ENCODE measurements at regions not wholly inside any gene's neighbourhood (a gene's known extent, or its start where the extent isn't known, plus 50 kb on each side); places are given as distances from the start of the nearest gene placed in this dataset.
A peak's percentile ranks its signal among the peaks of the same experiment; 100 is the strongest.
"Not testable (repeated sequence)": the region's sequence is repeated elsewhere in the genome, so short reads cannot be mapped to it uniquely, and the experiment has no call there.

- H4K20me1 ChIP-seq (ENCODE audit: insufficient read depth); H3K4me3 ChIP-seq (IDR thresholded peaks at IDR 0.05; ENCODE audit: insufficient read depth, low read depth, low read length): not testable (repeated sequence)
- peak overlapping the region; percentile 83 for H3K4me2 ChIP-seq
These were observed 123.2 kb downstream of the UNC93B1 start for GRCh38 chr11:67880594-67881196.

GRCh38 chr11:67878666-67879065, 125.2 kb downstream of the UNC93B1 start:
- H3K4me3 ChIP-seq (IDR thresholded peaks at IDR 0.05; ENCODE audit: insufficient read depth, low read depth, low read length); H3K9ac ChIP-seq; H3K27me3 ChIP-seq (ENCODE audit: insufficient read depth, low read depth); H4K20me1 ChIP-seq (ENCODE audit: insufficient read depth); H3K79me2 ChIP-seq (ENCODE audit: insufficient read depth, low read depth); H3K27ac ChIP-seq; H2AFZ ChIP-seq (ENCODE audit: low read depth); H3K36me3 ChIP-seq (ENCODE audit: insufficient read depth): not testable (repeated sequence)
- peaks cover 69% of the 10 kb centered on the region for H3K4me1 ChIP-seq (ENCODE audit: low read depth, poor library complexity, severe bottlenecking)
- peak overlapping the region; percentile 17; the same call in 1 of the 2 replicates for H3K4me2 ChIP-seq

More at GRCh38 chr11:67880594-67881196, 123.2 kb downstream of the UNC93B1 start:
- Histone ChIP-seq H2AFZ (ENCODE audit: low read depth) (peak overlapping the region; percentile 41; the same call in 1 of the 2 replicates), H3K27ac (peak overlapping the region; percentile 81), H3K4me1 (ENCODE audit: low read depth, poor library complexity, severe bottlenecking) (peaks cover 73% of the 10 kb centered on the region), H3K9ac (peak overlapping the region; percentile 32; the same call in 1 of the 2 replicates)
- not testable (repeated sequence) for H3K79me2 ChIP-seq (ENCODE audit: insufficient read depth, low read depth); H3K36me3 ChIP-seq (ENCODE audit: insufficient read depth); H3K27me3 ChIP-seq (ENCODE audit: insufficient read depth, low read depth)

- not testable (repeated sequence) for H3K9ac ChIP-seq; H3K4me3 ChIP-seq (IDR thresholded peaks at IDR 0.05; ENCODE audit: insufficient read depth, low read depth, low read length); H3K27me3 ChIP-seq (ENCODE audit: insufficient read depth, low read depth); H4K20me1 ChIP-seq (ENCODE audit: insufficient read depth); H2AFZ ChIP-seq (ENCODE audit: low read depth); H3K79me2 ChIP-seq (ENCODE audit: insufficient read depth, low read depth); H3K4me2 ChIP-seq; H3K36me3 ChIP-seq (ENCODE audit: insufficient read depth)
- Histone ChIP-seq H3K4me1 (ENCODE audit: low read depth, poor library complexity, severe bottlenecking) (peaks cover 58% of the 10 kb centered on the region), H3K27ac (peak overlapping the region; percentile 56; the same call in 1 of the 2 replicates)
These were observed 126.6 kb downstream of the UNC93B1 start for GRCh38 chr11:67877316-67877715.

- not testable (repeated sequence) for H3K9ac ChIP-seq
These were observed 130.7 kb downstream of the UNC93B1 start for GRCh38 chr11:67873223-67873622.

GRCh38 chr11:67871168-67871567, 132.7 kb downstream of the UNC93B1 start:
- H2AFZ ChIP-seq (ENCODE audit: low read depth); H3K79me2 ChIP-seq (ENCODE audit: insufficient read depth, low read depth); H3K27me3 ChIP-seq (ENCODE audit: insufficient read depth, low read depth); H3K36me3 ChIP-seq (ENCODE audit: insufficient read depth); H3K4me1 ChIP-seq (ENCODE audit: low read depth, poor library complexity, severe bottlenecking); H3K4me2 ChIP-seq; H3K9ac ChIP-seq; H3K27ac ChIP-seq; H3K4me3 ChIP-seq (IDR thresholded peaks at IDR 0.05; ENCODE audit: insufficient read depth, low read depth, low read length); H4K20me1 ChIP-seq (ENCODE audit: insufficient read depth): not testable (repeated sequence)

More at GRCh38 chr11:67873223-67873622, 130.7 kb downstream of the UNC93B1 start:
- H3K36me3 ChIP-seq (ENCODE audit: insufficient read depth); H4K20me1 ChIP-seq (ENCODE audit: insufficient read depth); H3K27ac ChIP-seq; H3K79me2 ChIP-seq (ENCODE audit: insufficient read depth, low read depth); H3K27me3 ChIP-seq (ENCODE audit: insufficient read depth, low read depth); H3K4me2 ChIP-seq; H2AFZ ChIP-seq (ENCODE audit: low read depth); H3K4me3 ChIP-seq (IDR thresholded peaks at IDR 0.05; ENCODE audit: insufficient read depth, low read depth, low read length): not testable (repeated sequence)
- peaks cover 18% of the 10 kb centered on the region for H3K4me1 ChIP-seq (ENCODE audit: low read depth, poor library complexity, severe bottlenecking)

- not testable (repeated sequence) for H3K27ac ChIP-seq; H2AFZ ChIP-seq (ENCODE audit: low read depth); H3K4me3 ChIP-seq (IDR thresholded peaks at IDR 0.05; ENCODE audit: insufficient read depth, low read depth, low read length); H3K79me2 ChIP-seq (ENCODE audit: insufficient read depth, low read depth); H3K9ac ChIP-seq; H4K20me1 ChIP-seq (ENCODE audit: insufficient read depth); H3K36me3 ChIP-seq (ENCODE audit: insufficient read depth); H3K4me2 ChIP-seq; H3K27me3 ChIP-seq (ENCODE audit: insufficient read depth, low read depth); H3K4me1 ChIP-seq (ENCODE audit: low read depth, poor library complexity, severe bottlenecking)
These were observed 141.0 kb downstream of the UNC93B1 start for GRCh38 chr11:67862896-67863295.

GRCh38 chr11:67859513-67860161, 144.3 kb downstream of the UNC93B1 start:
- not testable (repeated sequence) for H3K27ac ChIP-seq

GRCh38 chr11:67850747-67851146, 153.2 kb downstream of the UNC93B1 start:
- H4K20me1 ChIP-seq (ENCODE audit: insufficient read depth); H3K27ac ChIP-seq; H3K27me3 ChIP-seq (ENCODE audit: insufficient read depth, low read depth); H3K4me1 ChIP-seq (ENCODE audit: low read depth, poor library complexity, severe bottlenecking); H3K9ac ChIP-seq; H3K79me2 ChIP-seq (ENCODE audit: insufficient read depth, low read depth); H3K4me3 ChIP-seq (IDR thresholded peaks at IDR 0.05; ENCODE audit: insufficient read depth, low read depth, low read length); H3K4me2 ChIP-seq; H3K36me3 ChIP-seq (ENCODE audit: insufficient read depth); H2AFZ ChIP-seq (ENCODE audit: low read depth): not testable (repeated sequence)

More at GRCh38 chr11:67859513-67860161, 144.3 kb downstream of the UNC93B1 start:
- H4K20me1 ChIP-seq (ENCODE audit: insufficient read depth); H3K79me2 ChIP-seq (ENCODE audit: insufficient read depth, low read depth); H3K36me3 ChIP-seq (ENCODE audit: insufficient read depth); H2AFZ ChIP-seq (ENCODE audit: low read depth); H3K9ac ChIP-seq; H3K4me3 ChIP-seq (IDR thresholded peaks at IDR 0.05; ENCODE audit: insufficient read depth, low read depth, low read length); H3K4me2 ChIP-seq; H3K4me1 ChIP-seq (ENCODE audit: low read depth, poor library complexity, severe bottlenecking); H3K27me3 ChIP-seq (ENCODE audit: insufficient read depth, low read depth): not testable (repeated sequence)
- TF ChIP-seq CTCF (conservative IDR thresholded peaks at IDR 0.05; ENCODE audit: low read depth, low read length), result peak; percentile 54

- H4K20me1 ChIP-seq (ENCODE audit: insufficient read depth); H3K9ac ChIP-seq; H3K27ac ChIP-seq; H3K4me3 ChIP-seq (IDR thresholded peaks at IDR 0.05; ENCODE audit: insufficient read depth, low read depth, low read length); H3K79me2 ChIP-seq (ENCODE audit: insufficient read depth, low read depth); H3K36me3 ChIP-seq (ENCODE audit: insufficient read depth); H3K4me2 ChIP-seq; H3K4me1 ChIP-seq (ENCODE audit: low read depth, poor library complexity, severe bottlenecking); H2AFZ ChIP-seq (ENCODE audit: low read depth); H3K27me3 ChIP-seq (ENCODE audit: insufficient read depth, low read depth): not testable (repeated sequence)
These were observed 154.1 kb downstream of the UNC93B1 start for GRCh38 chr11:67849766-67850165.

Data from KMS-11 (cell line).